ENCODE measurements at regions not wholly inside any gene's neighbourhood (a gene's known extent, or its start where the extent isn't known, plus 50 kb on each side); places are given as distances from the start of the nearest gene placed in this dataset.

DNA sequence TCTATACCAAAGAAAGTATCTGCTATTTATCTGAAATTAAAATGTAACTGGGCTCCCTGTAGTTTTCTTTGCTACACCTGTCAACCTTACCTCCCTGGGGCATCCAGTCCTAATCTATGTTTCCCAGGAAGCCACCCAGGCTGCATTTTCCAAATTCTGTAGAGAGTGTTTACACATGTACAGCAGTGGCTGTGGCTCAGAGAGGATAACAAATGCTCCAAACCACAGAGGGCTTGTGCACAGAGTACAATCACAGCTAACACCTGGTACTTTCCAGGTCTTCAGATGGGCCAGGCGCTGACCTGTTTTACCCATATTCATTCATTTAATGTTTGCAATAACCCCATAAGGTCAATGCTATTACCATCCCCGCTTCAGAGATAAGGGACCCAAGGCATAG is 146.5 kb upstream of the TNR start:
- DNase-seq (ENCODE audit: low spot score), result no peak

DNA sequence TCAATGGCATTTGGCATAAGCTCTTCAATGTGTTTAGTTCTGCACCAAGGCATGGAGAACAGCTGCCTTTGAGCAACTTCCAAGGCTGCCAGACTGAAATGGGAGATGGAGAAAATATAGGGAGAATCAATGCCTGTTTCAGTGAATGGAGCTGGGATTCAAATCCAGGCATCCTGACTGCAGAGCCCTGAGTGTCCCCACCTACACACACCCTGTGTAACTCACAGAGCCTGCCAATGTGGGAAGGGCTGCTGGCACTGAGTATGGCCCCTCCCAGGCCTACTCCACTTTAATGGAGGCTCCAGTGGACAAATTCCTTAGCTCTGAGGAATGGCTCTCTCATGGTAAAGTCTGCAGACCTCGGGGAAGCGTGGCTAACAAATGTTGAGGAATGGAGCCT is 145.6 kb upstream of the TNR start:
- no peak for ATAC-seq (ENCODE audit: insufficient number of reproducible peaks, low FRiP score, low read depth)
- Histone ChIP-seq H3K27ac (no peak overlapping the region), H3K36me3 (no peaks in the 10 kb centered on the region), H3K4me3 (no peak overlapping the region), H3K4me1 (ENCODE audit: control insufficient read depth in 1 of 2, low read depth in 2 of 2) (peaks cover 11 to 36% of the 10 kb centered on the region in 2 donors), H3K9me3 (no peaks in the 10 kb centered on the region), H3K27me3 (replicated peaks; ENCODE audit: insufficient read depth) (no peaks in the 10 kb centered on the region)
- TF ChIP-seq, protein P1, sequence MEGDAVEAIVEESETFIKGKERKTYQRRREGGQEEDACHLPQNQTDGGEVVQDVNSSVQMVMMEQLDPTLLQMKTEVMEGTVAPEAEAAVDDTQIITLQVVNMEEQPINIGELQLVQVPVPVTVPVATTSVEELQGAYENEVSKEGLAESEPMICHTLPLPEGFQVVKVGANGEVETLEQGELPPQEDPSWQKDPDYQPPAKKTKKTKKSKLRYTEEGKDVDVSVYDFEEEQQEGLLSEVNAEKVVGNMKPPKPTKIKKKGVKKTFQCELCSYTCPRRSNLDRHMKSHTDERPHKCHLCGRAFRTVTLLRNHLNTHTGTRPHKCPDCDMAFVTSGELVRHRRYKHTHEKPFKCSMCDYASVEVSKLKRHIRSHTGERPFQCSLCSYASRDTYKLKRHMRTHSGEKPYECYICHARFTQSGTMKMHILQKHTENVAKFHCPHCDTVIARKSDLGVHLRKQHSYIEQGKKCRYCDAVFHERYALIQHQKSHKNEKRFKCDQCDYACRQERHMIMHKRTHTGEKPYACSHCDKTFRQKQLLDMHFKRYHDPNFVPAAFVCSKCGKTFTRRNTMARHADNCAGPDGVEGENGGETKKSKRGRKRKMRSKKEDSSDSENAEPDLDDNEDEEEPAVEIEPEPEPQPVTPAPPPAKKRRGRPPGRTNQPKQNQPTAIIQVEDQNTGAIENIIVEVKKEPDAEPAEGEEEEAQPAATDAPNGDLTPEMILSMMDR (IDR thresholded peaks at IDR 0.05), result no peak
- no peak for DNase-seq (ENCODE audit: low spot score)

More for the DNA sequence above, 146.5 kb upstream of the TNR start:
- Histone ChIP-seq H3K4me3 (no peak overlapping the region), H3K9me3 (no peaks in the 10 kb centered on the region), H3K4me1 (ENCODE audit: control insufficient read depth in 1 of 2, low read depth in 2 of 2) (peaks cover 6 to 28% of the 10 kb centered on the region in 2 donors), H3K36me3 (no peaks in the 10 kb centered on the region), H3K27ac (no peak overlapping the region), H3K27me3 (replicated peaks; ENCODE audit: insufficient read depth) (no peaks in the 10 kb centered on the region)
- TF ChIP-seq, protein P1 (IDR thresholded peaks at IDR 0.05), result no peak
- ATAC-seq (ENCODE audit: insufficient number of reproducible peaks, low FRiP score, low read depth), result no peak

DNA sequence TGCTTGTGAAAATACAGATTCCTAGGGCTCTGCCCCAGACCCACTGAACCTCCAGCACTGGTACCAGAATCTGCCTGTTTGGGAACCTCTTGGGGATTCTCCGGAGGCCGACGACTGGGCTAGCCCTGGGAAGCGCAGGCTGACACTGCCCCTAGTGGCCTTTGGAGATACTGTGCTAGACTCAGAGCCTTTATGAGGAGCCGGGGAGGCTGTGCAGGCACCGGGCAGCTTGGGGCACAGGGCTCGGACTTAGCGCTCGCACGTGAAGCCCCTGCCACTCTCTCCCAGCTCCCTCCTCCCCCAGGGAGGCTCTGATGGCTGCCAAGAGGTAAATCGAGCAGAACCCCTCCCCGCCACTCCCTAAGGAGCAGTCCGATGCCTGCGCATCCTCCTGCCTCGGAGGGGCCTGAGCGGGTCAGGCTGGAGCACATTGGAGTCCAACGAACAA is 144.6 kb upstream of the TNR start:
- no peaks in the 10 kb centered on the region for H3K36me3 ChIP-seq
- H3K4me1 ChIP-seq (ENCODE audit: control insufficient read depth in 1 of 2, low read depth in 2 of 2), result peaks cover 11 to 46% of the 10 kb centered on the region in 2 donors
- DNase-seq (ENCODE audit: low spot score), result no peak
- H3K27ac ChIP-seq, result no peak overlapping the region
- ATAC-seq (ENCODE audit: insufficient number of reproducible peaks, low FRiP score, low read depth), result no peak
- H3K27me3 ChIP-seq (replicated peaks; ENCODE audit: insufficient read depth), result no peaks in the 10 kb centered on the region
- H3K9me3 ChIP-seq, result no peaks in the 10 kb centered on the region
- H3K4me3 ChIP-seq, result no peak overlapping the region
- TF ChIP-seq, protein P1 (IDR thresholded peaks at IDR 0.05), result peak; percentile 93

DNA sequence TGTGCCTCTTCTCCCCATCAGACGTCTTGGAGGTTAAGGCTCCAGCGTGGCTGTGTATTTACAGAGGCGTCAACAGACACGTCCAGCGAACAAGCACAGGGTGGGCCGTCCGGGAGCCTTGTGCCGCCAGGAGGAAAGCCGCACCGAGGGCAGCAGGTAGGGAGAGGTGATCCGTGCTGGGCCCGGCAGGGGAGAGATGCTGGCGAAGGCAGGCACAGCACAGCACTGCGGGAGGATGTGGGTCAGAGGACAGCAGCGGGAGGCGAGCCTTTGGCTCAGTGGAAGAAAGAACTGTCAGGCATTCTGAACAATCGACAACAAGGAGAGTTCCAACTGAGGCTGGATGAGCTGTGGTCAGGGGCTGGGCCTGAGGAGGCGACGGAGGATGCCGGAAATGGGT is 144.1 kb upstream of the TNR start:
- Histone ChIP-seq H3K36me3 (no peaks in the 10 kb centered on the region), H3K4me3 (no peak overlapping the region), H3K9me3 (no peaks in the 10 kb centered on the region), H3K27ac (peak overlapping the region; percentile 20 to 83), H3K4me1 (ENCODE audit: control insufficient read depth in 1 of 2, low read depth in 2 of 2) (peaks cover 11 to 50% of the 10 kb centered on the region in 2 donors), H3K27me3 (replicated peaks; ENCODE audit: insufficient read depth) (no peaks in the 10 kb centered on the region)
- TF ChIP-seq, protein P1 (IDR thresholded peaks at IDR 0.05), result no peak
- ATAC-seq (ENCODE audit: insufficient number of reproducible peaks, low FRiP score, low read depth) (no peak), DNase-seq (ENCODE audit: low spot score) (no peak)

DNA sequence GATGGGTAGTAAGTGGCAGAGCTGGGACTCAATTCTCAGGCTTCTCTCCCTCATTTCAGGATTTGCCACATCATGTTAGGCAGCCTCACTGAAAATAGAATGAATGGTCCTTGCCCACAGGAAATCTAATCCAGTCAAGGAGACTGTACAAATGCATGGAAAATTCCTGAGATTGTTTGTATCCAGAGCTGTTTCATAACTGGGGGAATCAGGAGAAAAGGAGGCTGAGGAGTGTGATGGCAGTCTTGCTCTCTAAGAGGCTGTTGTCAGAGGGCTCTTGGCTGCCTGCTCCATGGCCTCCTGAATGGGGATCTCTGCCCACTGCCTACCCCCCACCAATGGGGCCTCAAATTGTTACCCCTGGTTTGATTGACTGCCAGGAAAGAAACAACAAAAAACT is 141.9 kb upstream of the TNR start:
- H3K4me1 ChIP-seq (ENCODE audit: control insufficient read depth in 1 of 2, low read depth in 2 of 2), result peaks cover 11 to 59% of the 10 kb centered on the region in 2 donors
- TF ChIP-seq, protein P1 (IDR thresholded peaks at IDR 0.05), result no peak
- ATAC-seq (ENCODE audit: insufficient number of reproducible peaks, low FRiP score, low read depth), result peak; percentile 91
- H3K27me3 ChIP-seq (replicated peaks; ENCODE audit: insufficient read depth), result no peaks in the 10 kb centered on the region
- H3K9me3 ChIP-seq, result no peaks in the 10 kb centered on the region
- DNase-seq (ENCODE audit: low spot score), result no peak
- no peak overlapping the region for H3K4me3 ChIP-seq
- H3K36me3 ChIP-seq, result no peaks in the 10 kb centered on the region
- H3K27ac ChIP-seq, result peak overlapping the region; percentile 83

Data from thoracic aorta (tissue), 2 donors.